OCI-LY1 (cell line): ENCODE measurements at regions not wholly inside any gene's neighbourhood (a gene's known extent, or its start where the extent isn't known, plus 50 kb on each side); places are given as distances from the start of the nearest gene placed in this dataset.

Experiments used
- EZH2 ChIP-seq: fragments of 200-600 bp; sonication (generic), shearing (Covaris generic); IDR thresholded peaks from 2 replicates; pipeline ENCODE4 v1.8.0; 2017; ENCODE audit warnings: borderline replicate concordance, mixed run types, mild to moderate bottlenecking, antibody characterized with exemption, low read length, moderate library complexity, mixed read lengths
- TF ChIP-seq, protein P1 (sequence below): fragments of 200-600 bp; sonication (generic), shearing (Covaris generic); IDR thresholded peaks from 2 replicates; pipeline ENCODE4 v1.5.1; 2017; ENCODE audit warnings: mild to moderate bottlenecking, antibody characterized with exemption, low read length, moderate library complexity, mixed read lengths

DNA sequence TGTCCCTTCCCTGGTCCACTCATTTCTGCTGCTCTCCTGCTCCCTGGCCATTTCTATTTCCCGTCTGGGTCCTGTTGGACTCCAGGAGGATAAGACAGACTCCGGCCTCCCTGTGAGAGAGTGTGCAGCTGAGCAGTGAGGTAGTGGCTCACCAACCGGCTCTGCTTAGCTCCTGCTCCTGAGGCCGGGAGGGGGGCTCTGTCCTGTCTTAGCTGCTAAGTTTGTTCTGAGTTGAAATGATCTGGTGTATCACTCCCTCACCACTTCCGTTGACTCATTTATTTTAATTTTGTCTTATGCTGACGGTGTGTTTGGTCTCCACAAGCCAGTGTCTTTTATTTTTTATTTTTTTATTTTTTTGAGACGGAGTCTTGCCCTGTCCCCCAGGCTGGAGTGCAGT, 148.5 kb upstream of the PDE10A start:
- TF ChIP-seq, protein P1, sequence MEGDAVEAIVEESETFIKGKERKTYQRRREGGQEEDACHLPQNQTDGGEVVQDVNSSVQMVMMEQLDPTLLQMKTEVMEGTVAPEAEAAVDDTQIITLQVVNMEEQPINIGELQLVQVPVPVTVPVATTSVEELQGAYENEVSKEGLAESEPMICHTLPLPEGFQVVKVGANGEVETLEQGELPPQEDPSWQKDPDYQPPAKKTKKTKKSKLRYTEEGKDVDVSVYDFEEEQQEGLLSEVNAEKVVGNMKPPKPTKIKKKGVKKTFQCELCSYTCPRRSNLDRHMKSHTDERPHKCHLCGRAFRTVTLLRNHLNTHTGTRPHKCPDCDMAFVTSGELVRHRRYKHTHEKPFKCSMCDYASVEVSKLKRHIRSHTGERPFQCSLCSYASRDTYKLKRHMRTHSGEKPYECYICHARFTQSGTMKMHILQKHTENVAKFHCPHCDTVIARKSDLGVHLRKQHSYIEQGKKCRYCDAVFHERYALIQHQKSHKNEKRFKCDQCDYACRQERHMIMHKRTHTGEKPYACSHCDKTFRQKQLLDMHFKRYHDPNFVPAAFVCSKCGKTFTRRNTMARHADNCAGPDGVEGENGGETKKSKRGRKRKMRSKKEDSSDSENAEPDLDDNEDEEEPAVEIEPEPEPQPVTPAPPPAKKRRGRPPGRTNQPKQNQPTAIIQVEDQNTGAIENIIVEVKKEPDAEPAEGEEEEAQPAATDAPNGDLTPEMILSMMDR: no peak
- no peak for TF ChIP-seq EZH2
